Right ventricle myocardium inferior (tissue), 1 donor: ENCODE measurements at regions not wholly inside any gene's neighbourhood (a gene's known extent, or its start where the extent isn't known, plus 50 kb on each side); places are given as distances from the start of the nearest gene placed in this dataset.

ENCODE experiments used
- ATAC-seq: fragments of 200-7000 bp; cut with Tn5 transposase; one replicate; pipeline ENCODE4 v1.9.1; 2020; ENCODE audit warnings: mild to moderate bottlenecking, moderate library complexity
- DNase-seq: peaks from one replicate; pipeline ENCODE4 v3.0.0; 2021; ENCODE audit errors: missing footprints
- intact Hi-C: fragments of 100-400 bp; cut with DNase I; formaldehyde crosslinking; loops from one replicate; pipeline ENCODE4 v1.11.0; 2022
- donor health status: DM: no; HTN: yes; CAD: no; lungs with severe emphysema.

GRCh38 chr18:4510711-4511110, 55.6 kb upstream of the DLGAP1 start:
- intact Hi-C loops, result no loop called here
- peak; percentile 80 for ATAC-seq
- no peak for DNase-seq

GRCh38 chr18:4510160-4510559, 55.1 kb upstream of the DLGAP1 start:
- DNase-seq (no peak), ATAC-seq (no peak)
- intact Hi-C loops, result no loop called here
